IMR-90 (cell line): ENCODE measurements at regions not wholly inside any gene's neighbourhood (a gene's known extent, or its start where the extent isn't known, plus 50 kb on each side); places are given as distances from the start of the nearest gene placed in this dataset.
"Not testable (repeated sequence)": the region's sequence is repeated elsewhere in the genome, so short reads cannot be mapped to it uniquely, and the experiment has no call there.

Source experiments
- ATAC-seq: fragments of 200-7000 bp; cut with Tn5 transposase; 2 replicates; pipeline ENCODE4 v1.9.1; 2020; ENCODE audit warnings: low read depth, mild to moderate bottlenecking, moderate library complexity
- BruUV-seq: library from RNA; stranded (reverse); fragments of 400-500 nt; replicated peaks from 2 replicates; lab custom pipeline; 2021; lab: Mats Ljungman, UMichigan
- CTCF ChIA-PET: fragments of 300-600 bp; formaldehyde crosslinking; extraction: SDS; loops from one replicate; lab custom pipeline; 2021; ENCODE audit warnings: antibody characterized with exemption; lab: Yijun Ruan, JAX
- POLR2A ChIA-PET: fragments of 300-600 bp; sonication (Branson Sonifier 250); formaldehyde crosslinking; loops from one replicate; lab custom pipeline; 2022; ENCODE audit warnings: antibody characterized with exemption; ENCODE audit not compliant: unreplicated experiment; lab: Charles Lee
- DNase-seq: peaks from one replicate; pipeline ENCODE4 v3.0.0; 2013
- H2AFZ ChIP-seq: replicated peaks from 2 replicates; pipeline ENCODE3; 2013; ENCODE audit warnings: low read length, mild to moderate bottlenecking; ENCODE audit not compliant: poor library complexity
- H2AK5ac ChIP-seq: 2 replicates; pipeline ENCODE4 v1.6.1; 2013; ENCODE audit warnings: low read depth, low read length, inconsistent platforms
- H2AK9ac ChIP-seq: replicated peaks from 2 replicates; pipeline ENCODE3; 2013; ENCODE audit warnings: mild to moderate bottlenecking, low read depth, low read length, moderate library complexity; ENCODE audit not compliant: poor library complexity
- H2BK120ac ChIP-seq: 2 replicates; pipeline ENCODE4 v1.6.1; 2013; ENCODE audit warnings: low read depth, low read length, inconsistent platforms
- H2BK15ac ChIP-seq: 3 replicates; pipeline ENCODE4 v1.6.1; 2013; ENCODE audit warnings: low read depth, low read length, inconsistent platforms
- H2BK20ac ChIP-seq: 2 replicates; pipeline ENCODE4 v1.6.1; 2013; ENCODE audit warnings: low read depth, mild to moderate bottlenecking, inconsistent platforms, low read length, moderate library complexity
- H2BK5ac ChIP-seq: 2 replicates; pipeline ENCODE4 v1.6.1; 2013; ENCODE audit warnings: mild to moderate bottlenecking, low read depth, low read length, inconsistent platforms; ENCODE audit not compliant: poor library complexity, severe bottlenecking
- H3K14ac ChIP-seq: replicated peaks from 2 replicates; pipeline ENCODE4 v1.6.1; 2013; ENCODE audit warnings: low read depth, low read length, inconsistent platforms
- H3K18ac ChIP-seq: 2 replicates; pipeline ENCODE4 v1.6.1; 2013; ENCODE audit warnings: low read depth, low read length, control low read depth
- H3K23ac ChIP-seq: 2 replicates; pipeline ENCODE4 v1.6.1; 2013; ENCODE audit warnings: low read depth, low read length, inconsistent platforms
- H3K27ac ChIP-seq: 2 replicates; pipeline ENCODE4 v1.5.1; 2013; ENCODE audit warnings: mild to moderate bottlenecking, control low read depth, low read length; ENCODE audit not compliant: insufficient read depth
- H3K27me3 ChIP-seq: 2 replicates; pipeline ENCODE4 v1.6.1; 2013; ENCODE audit warnings: low read length; ENCODE audit not compliant: control insufficient read depth, insufficient read depth
- H3K36me3 ChIP-seq: 2 replicates; pipeline ENCODE4 v1.6.1; 2013; ENCODE audit warnings: low read length, mixed read lengths; ENCODE audit not compliant: control insufficient read depth, insufficient read depth
- H3K4ac ChIP-seq: 2 replicates; pipeline ENCODE4 v1.6.1; 2013; ENCODE audit warnings: low read depth, low read length, inconsistent platforms
- H3K4me1 ChIP-seq: 2 replicates; pipeline ENCODE4 v1.6.1; 2013; ENCODE audit warnings: low read length, mixed read lengths; ENCODE audit not compliant: control insufficient read depth, insufficient read depth
- H3K4me2 ChIP-seq: 2 replicates; pipeline ENCODE4 v1.6.1; 2013; ENCODE audit warnings: low read depth, mild to moderate bottlenecking, control low read depth, low read length, moderate library complexity
- H3K4me3 ChIP-seq: 2 replicates; pipeline ENCODE4 v1.5.1; 2013; ENCODE audit warnings: low read depth, mild to moderate bottlenecking, control low read depth, low read length, moderate library complexity; ENCODE audit not compliant: insufficient read depth
- H3K56ac ChIP-seq: 2 replicates; pipeline ENCODE4 v1.6.1; 2013; ENCODE audit warnings: low read length, inconsistent platforms; ENCODE audit not compliant: insufficient read depth; ENCODE audit errors: extremely low read depth
- H3K79me1 ChIP-seq, 2 experiments: 2 replicates each; pipeline ENCODE4 v1.6.1; 2013; ENCODE audit warnings: low read length in 2 of 2, inconsistent platforms in 1 of 2, low read depth in 1 of 2
- H3K9ac ChIP-seq: 2 replicates; pipeline ENCODE4 v1.6.1; 2013; ENCODE audit warnings: low read depth, low read length, control low read depth
- H3K9me1 ChIP-seq: 2 replicates; pipeline ENCODE4 v1.6.1; 2013; ENCODE audit warnings: low read length, inconsistent platforms; ENCODE audit not compliant: insufficient read depth
- H3K9me3 ChIP-seq: 2 replicates; pipeline ENCODE4 v1.6.1; 2013; ENCODE audit warnings: low read length; ENCODE audit not compliant: control insufficient read depth, insufficient read depth
- H4K20me1 ChIP-seq: 2 replicates; pipeline ENCODE4 v1.6.1; 2013; ENCODE audit warnings: low read length, inconsistent platforms; ENCODE audit not compliant: insufficient read depth
- H4K5ac ChIP-seq: 2 replicates; pipeline ENCODE4 v1.6.1; 2013; ENCODE audit warnings: mild to moderate bottlenecking, low read depth, low read length, control low read depth
- H4K8ac ChIP-seq, 2 experiments: 2 replicates each; pipeline ENCODE4 v1.6.1; 2013; ENCODE audit warnings: low read depth in 2 of 2, low read length in 2 of 2, control low read depth in 1 of 2, inconsistent platforms in 1 of 2
- H4K91ac ChIP-seq: 2 replicates; pipeline ENCODE4 v1.6.1; 2013; ENCODE audit warnings: low read depth, low read length, inconsistent platforms; ENCODE audit not compliant: insufficient read depth
- WGBS, 2 experiments: methylation state at CpG; one replicate each; pipeline versions ENCODE4 v1.1.5 to v1.1.7; 2013; ENCODE audit warnings: missing lambda C conversion rate in 2 of 2; ENCODE audit not compliant: insufficient read length in 1 of 2; ENCODE audit errors: extremely low coverage in 2 of 2; 5-methylcytosine and 5-hydroxymethylcytosine counted together
- dilution Hi-C: fragments of 300-500 bp; cut with HindIII; formaldehyde crosslinking; loops from one replicate; pipeline ENCODE4 v1.14.3; 2018; ENCODE audit warnings: low sequenced_read_pairs; ENCODE audit not compliant: unreplicated experiment
- in situ Hi-C: fragments of 300-500 bp; cut with MboI; formaldehyde crosslinking; loops from 3 replicates; pipeline ENCODE4 v1.14.3; 2019; ENCODE audit warnings: low sequenced_read_pairs, inconsistent platforms, mixed read lengths
- intact Hi-C: fragments of 100-400 bp; cut with micrococcal nuclease; formaldehyde crosslinking; loops from 2 replicates; pipeline ENCODE4 v1.10.0; 2022

GRCh38 chr4:3636020-3636419 lies 103.8 kb upstream of the LRPAP1 start:
- H3K56ac ChIP-seq, H3K18ac ChIP-seq, H2BK20ac ChIP-seq, H3K9me1 ChIP-seq, DNase-seq, H2AFZ ChIP-seq, H3K9ac ChIP-seq, H3K79me1 ChIP-seq, H3K27me3 ChIP-seq, H4K8ac ChIP-seq, H4K20me1 ChIP-seq, CTCF ChIA-PET, H3K4me2 ChIP-seq, H3K36me3 ChIP-seq, H2BK5ac ChIP-seq, H4K91ac ChIP-seq, H2AK9ac ChIP-seq, POLR2A ChIA-PET, H3K23ac ChIP-seq, dilution Hi-C loops, H3K9me3 ChIP-seq, H3K4ac ChIP-seq, H3K4me3 ChIP-seq, H2BK15ac ChIP-seq, H2BK120ac ChIP-seq, H2AK5ac ChIP-seq, H3K27ac ChIP-seq, H4K5ac ChIP-seq, ATAC-seq, H3K4me1 ChIP-seq, in situ Hi-C loops, H3K14ac ChIP-seq, intact Hi-C loops, BruUV-seq: not testable (repeated sequence)
- WGBS, 2 experiments, result 36% methylated on average over 1 of the region's 2 CpGs; no CpG with 5 or more reads in 1 of the 2 experiments
